Activated T-cell treated with anti-CD3 and anti-CD28 coated beads, Interleukin-2, amount 50 U/mL, for 24 hours (primary cell): ENCODE measurements at regions not wholly inside any gene's neighbourhood (a gene's known extent, or its start where the extent isn't known, plus 50 kb on each side); places are given as distances from the start of the nearest gene placed in this dataset.

Experiments used
- DNase-seq: peaks from one replicate; pipeline ENCODE4 v3.0.0-alpha.2; 2020
- H3K27ac Mint-ChIP-seq: 2 replicates; pipeline ENCODE4 v1.8.0; 2020; ENCODE audit warnings: mild to moderate bottlenecking, mixed read lengths
- H3K27me3 Mint-ChIP-seq: 2 replicates; pipeline ENCODE4 v1.8.0; 2020; ENCODE audit warnings: mixed read lengths
- H3K36me3 Mint-ChIP-seq: 2 replicates; pipeline ENCODE4 v1.8.0; 2020; ENCODE audit warnings: low read depth, mixed read lengths
- H3K4me1 Mint-ChIP-seq: 2 replicates; pipeline ENCODE4 v1.8.0; 2020; ENCODE audit warnings: low read depth, mixed read lengths
- H3K4me3 Mint-ChIP-seq: 2 replicates; pipeline ENCODE4 v1.8.0; 2020; ENCODE audit warnings: mild to moderate bottlenecking, moderate library complexity, mixed read lengths
- H3K9me3 Mint-ChIP-seq: 2 replicates; pipeline ENCODE4 v1.8.0; 2020; ENCODE audit warnings: mixed read lengths

- no peaks in the 10 kb centered on the region for H3K36me3 Mint-ChIP-seq
- peaks cover 15% of the 10 kb centered on the region for H3K4me1 Mint-ChIP-seq
- no peak overlapping the region for H3K27ac Mint-ChIP-seq
Observed at GRCh38 chr15:66907826-66908743, 157.3 kb upstream of the SMAD3 start.

GRCh38 chr15:66908744-66909095, 156.7 kb upstream of the SMAD3 start:
- peaks cover 4% of the 10 kb centered on the region for H3K9me3 Mint-ChIP-seq
- no peak for DNase-seq
- no peaks in the 10 kb centered on the region for H3K36me3 Mint-ChIP-seq
- peaks cover 15% of the 10 kb centered on the region for H3K4me1 Mint-ChIP-seq
- H3K4me3 Mint-ChIP-seq, result no peak overlapping the region
- H3K27me3 Mint-ChIP-seq, result no peaks in the 10 kb centered on the region
- no peak overlapping the region for H3K27ac Mint-ChIP-seq

More at GRCh38 chr15:66907826-66908743, 157.3 kb upstream of the SMAD3 start:
- Mint-ChIP-seq H3K9me3 (peaks cover 4% of the 10 kb centered on the region), H3K27me3 (no peaks in the 10 kb centered on the region), H3K4me3 (no peak overlapping the region)
- DNase-seq, result no peak

- no peak overlapping the region for H3K4me3 Mint-ChIP-seq
- no peak for DNase-seq
- no peaks in the 10 kb centered on the region for H3K27me3 Mint-ChIP-seq
- H3K9me3 Mint-ChIP-seq, result peaks cover 4% of the 10 kb centered on the region
- H3K4me1 Mint-ChIP-seq, result peaks cover 13% of the 10 kb centered on the region
- no peak overlapping the region for H3K27ac Mint-ChIP-seq
- no peaks in the 10 kb centered on the region for H3K36me3 Mint-ChIP-seq
Observed at GRCh38 chr15:66909381-66909890, 156.0 kb upstream of the SMAD3 start.

- no peak for DNase-seq
- no peaks in the 10 kb centered on the region for H3K36me3 Mint-ChIP-seq
- H3K27me3 Mint-ChIP-seq, result peaks cover 10% of the 10 kb centered on the region
- peaks cover 13% of the 10 kb centered on the region for H3K4me1 Mint-ChIP-seq
- peaks cover 4% of the 10 kb centered on the region for H3K9me3 Mint-ChIP-seq
- H3K27ac Mint-ChIP-seq, result no peak overlapping the region
- H3K4me3 Mint-ChIP-seq, result no peak overlapping the region
Observed at GRCh38 chr15:66911131-66911700, 154.2 kb upstream of the SMAD3 start.

GRCh38 chr15:66912001-66912400, 153.4 kb upstream of the SMAD3 start:
- H3K4me1 Mint-ChIP-seq, result peaks cover 13% of the 10 kb centered on the region
- H3K36me3 Mint-ChIP-seq, result no peaks in the 10 kb centered on the region
- no peak overlapping the region for H3K4me3 Mint-ChIP-seq

GRCh38 chr15:66912441-66912840, 153.0 kb upstream of the SMAD3 start:
- no peak for DNase-seq
- Mint-ChIP-seq H3K4me1 (peaks cover 13% of the 10 kb centered on the region), H3K27me3 (peaks cover 10% of the 10 kb centered on the region), H3K9me3 (peaks cover 3% of the 10 kb centered on the region), H3K4me3 (no peak overlapping the region), H3K36me3 (no peaks in the 10 kb centered on the region), H3K27ac (no peak overlapping the region)

More at GRCh38 chr15:66912001-66912400, 153.4 kb upstream of the SMAD3 start:
- H3K27ac Mint-ChIP-seq, result peak overlapping the region; percentile 48
- H3K27me3 Mint-ChIP-seq, result peaks cover 10% of the 10 kb centered on the region
- DNase-seq, result no peak
- no peaks in the 10 kb centered on the region for H3K9me3 Mint-ChIP-seq

- H3K36me3 Mint-ChIP-seq, result no peaks in the 10 kb centered on the region
- H3K27ac Mint-ChIP-seq, result no peak overlapping the region
- H3K4me3 Mint-ChIP-seq, result no peak overlapping the region
- peaks cover 11% of the 10 kb centered on the region for H3K27me3 Mint-ChIP-seq
- no peaks in the 10 kb centered on the region for H3K4me1 Mint-ChIP-seq
- H3K9me3 Mint-ChIP-seq, result peaks cover 14% of the 10 kb centered on the region
- DNase-seq, result no peak
Observed at GRCh38 chr15:66917904-66918448, 147.4 kb upstream of the SMAD3 start.

GRCh38 chr15:66919421-66919820, 146.0 kb upstream of the SMAD3 start:
- Mint-ChIP-seq H3K27me3 (peaks cover 23% of the 10 kb centered on the region), H3K4me1 (peaks cover 5% of the 10 kb centered on the region), H3K36me3 (no peaks in the 10 kb centered on the region), H3K4me3 (no peak overlapping the region), H3K9me3 (peaks cover 20% of the 10 kb centered on the region), H3K27ac (no peak overlapping the region)
- no peak for DNase-seq

- no peak overlapping the region for H3K4me3 Mint-ChIP-seq
- no peaks in the 10 kb centered on the region for H3K36me3 Mint-ChIP-seq
- peaks cover 20% of the 10 kb centered on the region for H3K9me3 Mint-ChIP-seq
- peaks cover 14% of the 10 kb centered on the region for H3K27me3 Mint-ChIP-seq
- no peak for DNase-seq
- H3K27ac Mint-ChIP-seq, result no peak overlapping the region
- peaks cover 5% of the 10 kb centered on the region for H3K4me1 Mint-ChIP-seq
Observed at GRCh38 chr15:66921319-66921915, 144.0 kb upstream of the SMAD3 start.

- peaks cover 14% of the 10 kb centered on the region for H3K27me3 Mint-ChIP-seq
- DNase-seq, result no peak
- H3K36me3 Mint-ChIP-seq, result no peaks in the 10 kb centered on the region
- peaks cover 5% of the 10 kb centered on the region for H3K4me1 Mint-ChIP-seq
- no peak overlapping the region for H3K27ac Mint-ChIP-seq
- H3K4me3 Mint-ChIP-seq, result no peak overlapping the region
- H3K9me3 Mint-ChIP-seq, result peaks cover 16% of the 10 kb centered on the region
Observed at GRCh38 chr15:66922608-66923007, 142.8 kb upstream of the SMAD3 start.

GRCh38 chr15:66923438-66923881, 141.9 kb upstream of the SMAD3 start:
- H3K4me3 Mint-ChIP-seq, result no peak overlapping the region
- peaks cover 16% of the 10 kb centered on the region for H3K27me3 Mint-ChIP-seq
- H3K9me3 Mint-ChIP-seq, result peaks cover 12% of the 10 kb centered on the region
- no peaks in the 10 kb centered on the region for H3K36me3 Mint-ChIP-seq
- no peak overlapping the region for H3K27ac Mint-ChIP-seq
- peak; percentile 52 for DNase-seq
- peaks cover 5% of the 10 kb centered on the region for H3K4me1 Mint-ChIP-seq

GRCh38 chr15:66924889-66925288, 140.5 kb upstream of the SMAD3 start:
- H3K9me3 Mint-ChIP-seq, result peaks cover 12% of the 10 kb centered on the region
- H3K27ac Mint-ChIP-seq, result no peak overlapping the region

GRCh38 chr15:66925721-66926120, 139.7 kb upstream of the SMAD3 start:
- Mint-ChIP-seq H3K36me3 (no peaks in the 10 kb centered on the region), H3K27me3 (peaks cover 16% of the 10 kb centered on the region), H3K9me3 (peaks cover 12% of the 10 kb centered on the region), H3K4me3 (no peak overlapping the region), H3K4me1 (peaks cover 5% of the 10 kb centered on the region), H3K27ac (no peak overlapping the region)
- no peak for DNase-seq

More at GRCh38 chr15:66924889-66925288, 140.5 kb upstream of the SMAD3 start:
- peaks cover 5% of the 10 kb centered on the region for H3K4me1 Mint-ChIP-seq
- no peak overlapping the region for H3K4me3 Mint-ChIP-seq
- DNase-seq, result no peak
- peaks cover 16% of the 10 kb centered on the region for H3K27me3 Mint-ChIP-seq
- H3K36me3 Mint-ChIP-seq, result no peaks in the 10 kb centered on the region

- H3K9me3 Mint-ChIP-seq, result peaks cover 11% of the 10 kb centered on the region
- peaks cover 5% of the 10 kb centered on the region for H3K4me1 Mint-ChIP-seq
- no peak overlapping the region for H3K4me3 Mint-ChIP-seq
- no peaks in the 10 kb centered on the region for H3K36me3 Mint-ChIP-seq
- H3K27ac Mint-ChIP-seq, result no peak overlapping the region
- peaks cover 16% of the 10 kb centered on the region for H3K27me3 Mint-ChIP-seq
- DNase-seq, result no peak
Observed at GRCh38 chr15:66927201-66928077, 138.0 kb upstream of the SMAD3 start.
